T-helper 1 cell treated with Interleukin-12 subunit alpha and Interleukin-12 subunit beta and Interleukin-4 antibody, amounts not matched to agents 30 μg/mL and 1 μg/mL, for 36 hours (primary cell): ENCODE measurements at regions not wholly inside any gene's neighbourhood (a gene's known extent, or its start where the extent isn't known, plus 50 kb on each side); places are given as distances from the start of the nearest gene placed in this dataset.
"Not testable (repeated sequence)": the region's sequence is repeated elsewhere in the genome, so short reads cannot be mapped to it uniquely, and the experiment has no call there.

ENCODE experiments used
- H3K27ac Mint-ChIP-seq: one replicate; pipeline ENCODE4 v1.8.0; 2021; ENCODE audit warnings: mild to moderate bottlenecking, mixed read lengths
- H3K27me3 Mint-ChIP-seq: one replicate; pipeline ENCODE4 v1.8.0; 2021; ENCODE audit warnings: low read depth, mixed read lengths
- H3K36me3 Mint-ChIP-seq: one replicate; pipeline ENCODE4 v1.8.0; 2021; ENCODE audit warnings: low read depth, mixed read lengths
- H3K4me1 Mint-ChIP-seq: one replicate; pipeline ENCODE4 v1.8.0; 2021; ENCODE audit warnings: low read depth, mixed read lengths
- H3K4me3 Mint-ChIP-seq: one replicate; pipeline ENCODE4 v1.8.0; 2021; ENCODE audit warnings: mild to moderate bottlenecking, moderate library complexity, mixed read lengths
- H3K9me3 Mint-ChIP-seq: one replicate; pipeline ENCODE4 v1.8.0; 2021; ENCODE audit warnings: mixed read lengths

- not testable (repeated sequence) for H3K27ac Mint-ChIP-seq, H3K4me1 Mint-ChIP-seq, H3K4me3 Mint-ChIP-seq, H3K27me3 Mint-ChIP-seq
- Mint-ChIP-seq H3K36me3 (peaks cover 33% of the 10 kb centered on the region), H3K9me3 (peaks cover 36% of the 10 kb centered on the region)
Observed at GRCh38 chr20:30405061-30405460, 852.4 kb upstream of the DEFB115 start.

GRCh38 chr20:30405585-30405984 is 851.9 kb upstream of the DEFB115 start:
- Mint-ChIP-seq H3K36me3 (peaks cover 28% of the 10 kb centered on the region), H3K9me3 (peaks cover 38% of the 10 kb centered on the region)
- not testable (repeated sequence) for H3K27ac Mint-ChIP-seq, H3K27me3 Mint-ChIP-seq, H3K4me1 Mint-ChIP-seq, H3K4me3 Mint-ChIP-seq

- H3K27me3 Mint-ChIP-seq, H3K4me1 Mint-ChIP-seq, H3K4me3 Mint-ChIP-seq, H3K27ac Mint-ChIP-seq: not testable (repeated sequence)
- Mint-ChIP-seq H3K9me3 (peaks cover 36% of the 10 kb centered on the region), H3K36me3 (peaks cover 21% of the 10 kb centered on the region)
Observed at GRCh38 chr20:30406370-30406769, 851.1 kb upstream of the DEFB115 start.

GRCh38 chr20:30412972-30413371 is 844.5 kb upstream of the DEFB115 start:
- Mint-ChIP-seq H3K9me3 (peaks cover 53% of the 10 kb centered on the region), H3K4me3 (no peak overlapping the region), H3K27me3 (no peaks in the 10 kb centered on the region), H3K4me1 (no peaks in the 10 kb centered on the region), H3K27ac (no peak overlapping the region), H3K36me3 (no peaks in the 10 kb centered on the region)

GRCh38 chr20:30417387-30417786 is 840.1 kb upstream of the DEFB115 start:
- not testable (repeated sequence) for H3K27me3 Mint-ChIP-seq, H3K36me3 Mint-ChIP-seq, H3K27ac Mint-ChIP-seq, H3K4me1 Mint-ChIP-seq, H3K4me3 Mint-ChIP-seq
- H3K9me3 Mint-ChIP-seq: peaks cover 30% of the 10 kb centered on the region

- not testable (repeated sequence) for H3K27ac Mint-ChIP-seq, H3K4me1 Mint-ChIP-seq, H3K4me3 Mint-ChIP-seq, H3K27me3 Mint-ChIP-seq, H3K36me3 Mint-ChIP-seq
- H3K9me3 Mint-ChIP-seq: peaks cover 28% of the 10 kb centered on the region
Observed at GRCh38 chr20:30418378-30418777, 839.1 kb upstream of the DEFB115 start.

- Mint-ChIP-seq H3K36me3 (no peaks in the 10 kb centered on the region), H3K27me3 (no peaks in the 10 kb centered on the region), H3K9me3 (peaks cover 31% of the 10 kb centered on the region), H3K4me1 (no peaks in the 10 kb centered on the region), H3K27ac (no peak overlapping the region), H3K4me3 (no peak overlapping the region)
Observed at GRCh38 chr20:30419466-30419865, 838.0 kb upstream of the DEFB115 start.

DNA sequence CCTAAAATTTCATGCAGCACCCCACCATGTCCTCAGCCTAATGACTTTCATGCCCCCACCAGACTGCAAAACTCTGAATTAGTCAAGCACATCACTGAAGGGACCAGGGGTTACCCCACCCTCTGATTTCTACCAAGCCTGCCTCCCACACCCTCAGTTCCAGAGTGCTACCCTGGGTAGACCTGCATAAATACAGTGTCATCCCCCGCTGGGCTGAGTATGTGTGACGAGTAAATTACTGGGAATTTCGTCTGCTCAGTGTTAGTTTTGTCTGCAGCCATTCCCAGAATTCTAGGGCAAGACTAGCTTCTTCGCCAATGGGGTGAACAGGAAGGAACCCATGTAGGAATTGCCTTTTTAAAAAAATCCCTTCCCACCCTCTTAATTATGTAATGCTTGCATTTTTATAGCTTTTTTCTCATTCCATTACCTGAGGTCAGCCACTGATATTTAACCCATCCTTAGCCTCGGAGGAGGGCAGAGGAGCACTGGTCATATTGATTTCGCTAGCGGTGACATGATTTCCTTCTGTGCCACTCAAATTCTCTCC is 837.5 kb upstream of the DEFB115 start:
- H3K4me3 Mint-ChIP-seq, H3K27me3 Mint-ChIP-seq, H3K4me1 Mint-ChIP-seq, H3K27ac Mint-ChIP-seq, H3K36me3 Mint-ChIP-seq: not testable (repeated sequence)
- peaks cover 33% of the 10 kb centered on the region for H3K9me3 Mint-ChIP-seq
